GM11168 (cell line): ENCODE measurements at regions not wholly inside any gene's neighbourhood (a gene's known extent, or its start where the extent isn't known, plus 50 kb on each side); places are given as distances from the start of the nearest gene placed in this dataset.

Source experiments
- in situ Hi-C: fragments of 300-500 bp; cut with MboI; formaldehyde crosslinking; loops from one replicate; pipeline ENCODE4 v1.12.0; 2022; ENCODE audit warnings: low sequenced_read_pairs; ENCODE audit not compliant: unreplicated experiment

GRCh38 chr2:225996462-225996828 lies 596.9 kb downstream of the NYAP2 start:
- in situ Hi-C loops = no loop called here

GRCh38 chr2:225995796-225996461 lies 596.4 kb downstream of the NYAP2 start:
- in situ Hi-C loops = no loop called here

DNA sequence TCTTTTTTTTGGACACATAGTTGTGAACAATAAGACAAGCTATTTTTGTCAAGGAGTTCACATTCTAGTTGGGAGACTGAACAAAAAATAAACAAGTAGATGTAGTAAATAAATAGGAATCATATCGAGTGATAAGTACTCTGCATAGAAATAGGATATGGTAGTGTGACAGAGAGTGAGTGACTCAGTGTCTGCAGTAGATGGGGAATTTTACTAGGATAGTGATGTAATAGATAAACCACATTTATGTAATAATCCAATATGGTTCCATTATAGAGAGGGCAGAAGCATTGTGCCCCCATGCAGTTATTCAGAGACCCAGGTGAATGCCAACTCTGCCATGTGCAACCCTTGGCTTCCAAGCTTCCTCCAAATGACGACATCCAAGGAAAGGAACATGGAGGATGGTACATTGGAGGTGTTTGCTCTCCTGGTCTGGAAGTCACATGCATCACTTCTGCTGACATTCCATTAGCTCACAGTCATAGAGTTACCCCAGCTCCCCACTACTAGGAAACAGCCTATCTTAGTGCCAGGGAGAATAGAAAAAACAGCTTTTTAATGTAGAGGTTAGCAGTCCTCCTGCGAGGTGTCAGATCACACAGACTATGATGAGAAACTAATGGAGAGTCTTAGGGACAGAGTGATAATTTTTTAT lies 595.4 kb downstream of the NYAP2 start:
- in situ Hi-C loops = no loop called here

DNA sequence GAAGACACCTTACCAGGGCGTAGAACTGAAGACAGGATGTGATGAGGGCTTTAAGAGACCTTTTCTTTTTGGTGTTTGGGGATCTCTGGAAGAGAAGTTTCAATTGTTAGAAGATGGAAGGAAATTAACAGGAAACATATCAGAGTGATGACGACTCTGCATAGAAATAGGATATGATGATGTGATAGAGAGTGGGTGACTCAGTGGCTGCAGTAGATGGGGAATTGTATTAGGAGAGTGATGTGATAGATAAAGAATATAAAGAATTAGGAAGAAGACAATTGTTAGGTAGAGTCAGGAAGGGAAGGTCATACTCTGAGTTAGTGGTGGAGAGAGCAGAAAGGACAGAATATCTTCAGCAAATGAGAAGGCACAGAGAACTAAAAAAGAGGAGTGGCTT lies 593.9 kb downstream of the NYAP2 start:
- in situ Hi-C loops = no loop called here

GRCh38 chr2:225989809-225990208 lies 590.3 kb downstream of the NYAP2 start:
- in situ Hi-C loops = no loop called here

DNA sequence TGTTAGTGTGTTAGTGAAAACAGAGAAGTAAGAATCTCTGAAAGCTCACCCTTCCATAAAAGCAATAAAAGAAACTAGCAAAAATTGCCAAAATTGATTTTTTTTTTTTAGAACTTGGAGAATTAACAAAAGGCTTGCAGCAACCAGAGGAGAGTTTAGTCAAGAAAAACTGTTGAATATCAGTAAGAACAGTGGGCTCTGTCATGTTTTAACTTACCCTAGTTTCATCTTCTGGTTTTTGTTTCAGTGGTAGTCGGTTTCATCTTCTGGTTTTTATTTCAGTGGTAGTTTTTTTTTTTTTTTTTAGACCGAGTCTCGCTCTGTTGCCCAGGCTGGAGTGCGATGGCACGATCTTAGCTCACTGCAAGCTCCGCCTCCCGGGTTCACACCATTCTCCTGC lies 580.9 kb downstream of the NYAP2 start:
- in situ Hi-C loops = no loop called here

DNA sequence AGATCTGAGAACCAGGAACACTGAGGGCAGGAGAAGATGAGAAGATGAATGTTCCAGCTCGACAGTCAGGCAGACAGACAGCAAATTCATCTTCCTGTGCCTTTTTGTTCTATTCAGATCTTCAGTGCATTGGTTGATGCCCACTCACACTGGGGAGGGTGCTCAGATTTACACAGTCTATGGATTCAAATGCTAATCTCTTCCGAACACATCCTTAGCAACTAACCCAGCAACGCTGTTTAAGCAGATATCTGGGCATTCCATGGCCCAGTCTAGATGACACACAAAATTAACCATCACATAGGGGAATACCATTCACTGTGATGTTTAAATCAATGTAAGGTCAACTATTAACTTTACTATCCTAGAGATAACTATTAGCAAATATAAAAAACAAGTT lies 571.9 kb downstream of the NYAP2 start:
- in situ Hi-C loops = no loop called here

DNA sequence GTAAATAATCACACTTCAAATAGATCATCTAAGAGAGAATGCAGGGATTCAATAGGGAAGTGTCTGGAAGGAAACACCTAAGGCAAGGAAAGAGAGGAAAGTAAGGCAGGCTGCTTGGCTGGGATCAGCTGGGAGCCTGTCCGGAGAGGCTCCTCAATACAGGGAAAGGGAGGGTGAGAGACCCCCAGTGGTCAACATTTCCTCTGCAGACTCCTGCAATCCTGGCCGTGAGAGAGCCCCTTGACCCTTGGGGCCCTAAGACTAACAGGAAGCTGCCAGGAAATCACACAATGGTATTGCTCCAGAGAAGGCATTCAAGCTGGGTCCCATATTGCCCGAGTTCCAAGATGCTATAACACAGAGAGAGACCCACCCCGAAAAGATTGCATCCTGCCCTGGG lies 549.4 kb downstream of the NYAP2 start:
- in situ Hi-C loops = no loop called here

DNA sequence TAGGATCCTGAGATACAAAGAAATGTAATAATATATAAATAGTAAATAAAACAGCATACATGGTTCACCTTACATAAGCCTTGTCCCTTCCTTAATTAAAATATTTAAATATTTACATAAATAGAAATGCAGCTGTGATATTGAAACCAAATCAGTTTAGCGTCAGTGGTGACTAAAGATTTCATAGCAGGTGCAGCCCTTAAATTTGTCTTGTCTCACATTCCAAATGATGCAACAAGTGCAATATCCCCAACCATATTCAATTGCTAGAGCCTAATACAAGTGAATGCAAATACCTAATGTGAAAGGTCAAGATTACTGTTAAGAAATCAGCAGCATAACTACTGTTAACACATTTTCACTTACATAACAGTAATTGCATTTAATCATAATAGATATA lies 539.5 kb downstream of the NYAP2 start:
- in situ Hi-C loops = no loop called here

DNA sequence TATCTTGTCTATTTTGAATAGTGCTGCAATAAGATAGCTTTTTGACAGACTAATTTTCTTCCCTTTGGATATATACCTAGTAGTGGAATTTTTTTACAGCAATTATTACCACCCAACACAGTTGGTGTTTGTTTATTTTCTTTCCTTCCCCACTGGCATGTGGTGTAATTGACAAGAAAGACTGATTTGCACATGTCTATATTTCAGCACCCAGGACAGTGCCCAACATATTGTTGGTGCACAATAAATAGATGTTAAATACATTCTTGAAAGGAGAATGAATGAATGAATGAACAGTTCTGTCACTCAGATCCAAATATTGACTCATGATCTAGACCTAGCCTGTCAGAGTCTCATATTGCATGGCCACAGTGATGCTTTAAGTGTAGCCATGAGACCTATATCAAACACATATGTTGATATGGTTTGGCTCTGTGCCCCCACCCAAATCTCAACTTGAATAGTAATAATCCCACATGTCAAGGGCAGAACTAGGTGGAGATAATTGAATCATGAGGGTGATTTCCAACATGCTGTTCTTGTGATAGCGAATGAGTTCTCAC lies 538.2 kb downstream of the NYAP2 start:
- in situ Hi-C loops = no loop called here

- in situ Hi-C loops = no loop called here
These were observed 533.4 kb downstream of the NYAP2 start for GRCh38 chr2:225932811-225933413.

GRCh38 chr2:225930687-225931086 lies 531.2 kb downstream of the NYAP2 start:
- in situ Hi-C loops = no loop called here

DNA sequence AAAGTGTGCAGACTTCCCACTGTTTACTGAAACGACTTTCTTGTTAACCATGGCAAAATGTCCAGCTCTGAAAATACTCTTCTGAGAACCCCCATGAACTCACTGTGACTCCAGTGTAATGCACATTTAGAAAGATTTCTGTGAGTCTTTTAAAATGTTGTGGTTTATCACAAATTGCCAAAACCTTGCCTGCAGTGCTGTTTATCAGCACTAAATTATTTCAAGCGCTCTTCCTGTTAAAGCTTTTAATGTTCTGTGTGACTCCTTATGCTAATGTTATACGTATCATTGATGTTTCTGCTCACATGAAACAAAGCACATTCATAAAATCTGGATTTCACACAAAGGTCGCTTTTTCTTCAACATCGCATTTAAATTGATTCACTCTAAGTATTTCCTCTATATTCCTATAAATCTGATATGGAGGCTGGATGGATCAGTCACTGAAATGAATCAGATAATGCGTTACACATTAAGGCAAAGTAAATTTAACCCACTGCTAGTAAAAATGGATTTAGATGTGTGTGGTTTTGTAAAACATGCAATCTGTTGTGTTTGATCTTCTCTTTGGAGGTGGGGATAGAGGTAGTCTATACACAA lies 521.2 kb downstream of the NYAP2 start:
- in situ Hi-C loops = no loop called here

DNA sequence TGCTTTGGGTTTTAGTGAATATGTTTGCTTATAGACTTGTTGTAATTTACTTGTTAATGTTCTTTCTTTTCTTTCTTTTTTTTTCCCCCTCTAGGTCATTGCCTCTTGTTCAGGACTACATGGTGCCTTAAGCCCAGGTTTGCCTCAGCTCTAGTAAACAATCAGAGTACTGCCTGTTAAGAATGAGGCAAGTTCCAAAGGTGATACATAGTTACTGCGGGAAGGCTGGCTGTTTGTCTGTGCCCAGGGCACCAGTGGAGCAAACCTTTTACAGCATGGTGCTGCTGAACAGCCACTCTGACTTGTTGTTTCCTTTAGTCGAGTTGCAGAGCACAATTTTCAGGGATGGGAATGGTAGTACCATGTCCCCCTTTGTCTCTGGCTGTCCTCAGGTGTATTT lies 517.2 kb downstream of the NYAP2 start:
- in situ Hi-C loops = no loop called here

DNA sequence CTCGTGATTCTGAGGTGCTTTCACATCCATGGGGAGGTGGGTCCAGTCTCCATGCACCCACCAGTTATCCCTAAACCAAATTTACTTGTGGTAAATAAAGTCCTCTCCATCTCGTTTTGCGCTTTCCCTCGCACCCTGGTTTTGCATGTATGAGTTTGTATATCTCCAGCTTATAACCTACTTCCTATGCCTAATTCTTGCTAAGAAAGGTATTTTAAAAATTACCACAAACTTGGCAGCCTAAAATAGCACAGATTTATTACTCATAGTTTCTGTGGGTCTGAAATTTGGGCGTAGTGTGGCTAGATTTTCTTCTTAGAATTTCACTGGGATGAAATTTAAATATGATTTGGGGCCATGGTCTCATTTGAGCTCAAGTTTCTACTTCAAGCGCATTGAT lies 511.5 kb downstream of the NYAP2 start:
- in situ Hi-C loops = no loop called here

- in situ Hi-C loops = loop anchor here (25.0 kb wide), 1 partner anchor 917 kb away; no protein-coding TSS in a partner anchor
These were observed 495.6 kb downstream of the NYAP2 start for GRCh38 chr2:225895126-225895525.

GRCh38 chr2:225894236-225894980 lies 494.9 kb downstream of the NYAP2 start:
- in situ Hi-C loops = loop anchor here (25.0 kb wide), 1 partner anchor 918 kb away; no protein-coding TSS in a partner anchor

DNA sequence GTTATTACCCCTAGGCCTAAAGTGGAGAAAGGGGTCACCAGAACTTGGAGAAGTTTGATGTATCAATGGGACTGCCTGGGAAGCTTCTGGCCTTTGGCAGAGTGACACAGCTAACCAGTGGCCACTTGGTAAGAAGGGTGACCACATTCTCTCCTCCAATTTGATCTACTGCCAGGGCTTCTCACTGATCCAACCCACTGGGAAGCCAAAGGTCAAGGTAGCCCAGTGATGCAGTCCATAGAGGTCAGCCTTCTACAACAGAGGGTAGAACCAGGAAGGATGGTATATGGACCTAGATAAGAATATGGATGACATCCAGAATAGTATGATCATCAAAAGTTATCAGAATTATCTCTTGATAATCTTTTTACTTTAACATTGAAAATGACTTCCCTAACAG lies 493.6 kb downstream of the NYAP2 start:
- in situ Hi-C loops = loop anchor here (25.0 kb wide), 1 partner anchor 919 kb away; no protein-coding TSS in a partner anchor

- in situ Hi-C loops = loop anchor here (25.0 kb wide), 1 partner anchor 921 kb away; no protein-coding TSS in a partner anchor
These were observed 492.3 kb downstream of the NYAP2 start for GRCh38 chr2:225891771-225892170.

- in situ Hi-C loops = loop anchor here (25.0 kb wide), 1 partner anchor 921 kb away; no protein-coding TSS in a partner anchor
These were observed 491.5 kb downstream of the NYAP2 start for GRCh38 chr2:225891013-225891412.
